HepG2 (cell line): ENCODE measurements at regions not wholly inside any gene's neighbourhood (a gene's known extent, or its start where the extent isn't known, plus 50 kb on each side); places are given as distances from the start of the nearest gene placed in this dataset.

Experiments
- CREB1 ChIP-seq, 2 experiments: fragments of 450-650 bp in 1 of 2; IDR thresholded peaks; 2 replicates each; pipeline ENCODE4 v1.6.1; 2016 to 2017; ENCODE audit warnings: control low read depth in 1 of 2, mild to moderate bottlenecking in 1 of 2, missing compliant biosample characterization in 1 of 2, missing genetic modification characterization in 1 of 2
- HDAC2 ChIP-seq: sonication (generic); formaldehyde crosslinking; IDR thresholded peaks from 2 replicates; pipeline ENCODE4 v1.4.0; 2020; ENCODE audit warnings: missing genetic modification reagents
- IRF2 ChIP-seq: IDR thresholded peaks from 2 replicates; pipeline ENCODE4 v1.6.1; 2018; ENCODE audit warnings: missing genetic modification reagents, missing compliant biosample characterization
- KAT2B ChIP-seq: fragments of 150-350 bp; IDR thresholded peaks from 2 replicates; pipeline ENCODE4 v1.6.1; 2014; ENCODE audit warnings: low read depth, low read length, borderline replicate concordance
- MXD3 ChIP-seq: IDR thresholded peaks from 2 replicates; pipeline ENCODE4 v1.6.1; 2016; ENCODE audit warnings: mild to moderate bottlenecking, missing biosample characterization, missing genetic modification reagents
- NCOA5 ChIP-seq: sonication (generic); formaldehyde crosslinking; IDR thresholded peaks from 2 replicates; pipeline ENCODE4 v1.4.0; 2020; ENCODE audit warnings: missing genetic modification reagents
- NCOR1 ChIP-seq: fragments of 200-600 bp; sonication (generic); IDR thresholded peaks from 2 replicates; pipeline ENCODE4 v1.7.0; 2017; ENCODE audit warnings: antibody characterized with exemption, low read length, borderline replicate concordance
- NFATC3 ChIP-seq: sonication (generic); formaldehyde crosslinking; IDR thresholded peaks from 2 replicates; pipeline ENCODE4 v1.5.1; 2020; ENCODE audit warnings: mild to moderate bottlenecking, missing genetic modification reagents
- PPARG ChIP-seq: conservative IDR thresholded peaks from 2 replicates; pipeline ENCODE4 v1.6.1; 2016; ENCODE audit warnings: missing biosample characterization, missing genetic modification reagents
- TBX3 ChIP-seq: fragments of 450-650 bp; IDR thresholded peaks from 2 replicates; pipeline ENCODE4 v1.6.1; 2017; ENCODE audit warnings: antibody characterized with exemption, mild to moderate bottlenecking, inconsistent platforms, borderline replicate concordance
- TFE3 ChIP-seq: IDR thresholded peaks from 2 replicates; pipeline ENCODE4 v1.6.1; 2016
- YY1 ChIP-seq: IDR thresholded peaks from 2 replicates; pipeline ENCODE4 v1.6.1; 2011; ENCODE audit warnings: low read length, low read depth, moderate library complexity, mild to moderate bottlenecking; ENCODE audit not compliant: insufficient read depth, insufficient replicate concordance
- ZBTB37 ChIP-seq: sonication (generic); formaldehyde crosslinking; IDR thresholded peaks from 2 replicates; pipeline ENCODE4 v1.4.0; 2020; ENCODE audit warnings: mild to moderate bottlenecking, missing genetic modification reagents
- ZMYM4 ChIP-seq: sonication (generic); formaldehyde crosslinking; IDR thresholded peaks from 2 replicates; pipeline ENCODE4 v1.8.1; 2023; ENCODE audit warnings: mild to moderate bottlenecking, missing genetic modification reagents
- ZNF121 ChIP-seq: sonication (generic); formaldehyde crosslinking; IDR thresholded peaks from 2 replicates; pipeline ENCODE4 v1.5.0; 2020; ENCODE audit warnings: mild to moderate bottlenecking, missing genetic modification reagents
- ZNF547 ChIP-seq: sonication (generic); formaldehyde crosslinking; IDR thresholded peaks from 2 replicates; pipeline ENCODE4 v1.5.1; 2020; ENCODE audit warnings: mild to moderate bottlenecking, missing genetic modification reagents
- ZNF709 ChIP-seq: sonication (generic); formaldehyde crosslinking; IDR thresholded peaks from 2 replicates; pipeline ENCODE4 v1.5.0; 2020; ENCODE audit warnings: mild to moderate bottlenecking, missing genetic modification reagents
- ZNF784 ChIP-seq: sonication (generic); formaldehyde crosslinking; IDR thresholded peaks from 2 replicates; pipeline ENCODE4 v1.5.1; 2020; ENCODE audit warnings: missing genetic modification reagents, mild to moderate bottlenecking, borderline replicate concordance
- TF ChIP-seq, protein P1 (sequence below): sonication (generic); formaldehyde crosslinking; IDR thresholded peaks from 2 replicates; pipeline ENCODE4 v1.5.1; 2020; ENCODE audit warnings: mild to moderate bottlenecking, missing genetic modification reagents, borderline replicate concordance

- peak; percentile 44; the same call in 1 of the 2 replicates for TF ChIP-seq TFE3 (CRISPR knock-in tag)
- TF ChIP-seq ZNF709 (CRISPR knock-in tag) = no peak
- no peak for TF ChIP-seq MXD3 (CRISPR knock-in tag)
- TF ChIP-seq YY1 = peak; percentile 12
- TF ChIP-seq, protein P1, sequence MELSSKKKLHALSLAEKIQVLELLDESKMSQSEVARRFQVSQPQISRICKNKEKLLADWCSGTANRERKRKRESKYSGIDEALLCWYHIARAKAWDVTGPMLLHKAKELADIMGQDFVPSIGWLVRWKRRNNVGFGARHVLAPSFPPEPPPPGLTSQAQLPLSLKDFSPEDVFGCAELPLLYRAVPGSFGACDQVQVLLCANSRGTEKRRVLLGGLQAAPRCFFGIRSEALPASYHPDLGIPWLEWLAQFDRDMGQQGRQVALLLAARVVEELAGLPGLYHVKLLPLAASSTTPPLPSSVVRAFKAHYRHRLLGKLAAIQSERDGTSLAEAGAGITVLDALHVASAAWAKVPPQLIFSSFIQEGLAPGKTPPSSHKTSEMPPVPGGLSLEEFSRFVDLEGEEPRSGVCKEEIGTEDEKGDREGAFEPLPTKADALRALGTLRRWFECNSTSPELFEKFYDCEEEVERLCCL (CRISPR knock-in tag) = no peak
- TF ChIP-seq NCOR1 = peak; percentile 88
- peak; percentile 48; the same call in 1 of the 2 replicates for TF ChIP-seq IRF2
- peak; percentile 90 for TF ChIP-seq HDAC2
- peak; percentile 62; the same call in 1 of the 2 replicates for TF ChIP-seq TBX3
- no peak for TF ChIP-seq KAT2B
- TF ChIP-seq ZNF547 (CRISPR knock-in tag) = no peak
- TF ChIP-seq PPARG (CRISPR knock-in tag) = peak; percentile 100
- 0 out of 2 replicates have a peak, but pooled peaks have one; percentile 7 for TF ChIP-seq ZNF784 (CRISPR knock-in tag)
- TF ChIP-seq ZBTB37 (CRISPR knock-in tag) = peak; percentile 74
- 0 out of 2 replicates have a peak, but pooled peaks have one; percentile 42 for TF ChIP-seq ZNF121 (CRISPR knock-in tag)
- TF ChIP-seq CREB1 (IDR thresholded peaks at IDR 0.05) = peak; percentile 28; the same call in 1 of the 2 replicates
- peak; percentile 72 for TF ChIP-seq CREB1 (CRISPR knock-in tag; IDR thresholded peaks at IDR 0.05)
- peak; percentile 71 for TF ChIP-seq ZMYM4
- TF ChIP-seq NFATC3 (CRISPR knock-in tag) = 0 out of 2 replicates have a peak, but pooled peaks have one; percentile 49
- TF ChIP-seq NCOA5 (CRISPR knock-in tag) = no peak
These were observed 77.3 kb upstream of the BCAR3 start (continued) for GRCh38 chr1:93758842-93759515.
